GM12878 (cell line): ENCODE measurements at regions not wholly inside any gene's neighbourhood (a gene's known extent, or its start where the extent isn't known, plus 50 kb on each side); places are given as distances from the start of the nearest gene placed in this dataset.

Experiments
- ATAC-seq: fragments of 200-7000 bp; cut with Tn5 transposase; 3 replicates; pipeline ENCODE4 v1.9.1; 2020; ENCODE audit warnings: mild to moderate bottlenecking, moderate library complexity
- BruUV-seq: library from RNA; stranded (reverse); fragments of 400-500 nt; replicated peaks from 2 replicates; lab custom pipeline; 2021; lab: Mats Ljungman, UMichigan
- CTCF ChIA-PET: fragments of 300-600 bp; sonication (Branson Sonifier 250); formaldehyde crosslinking; extraction: SDS; loops from one replicate; lab custom pipeline; 2021; ENCODE audit warnings: inconsistent platforms; lab: Yijun Ruan, JAX
- POLR2A ChIA-PET: fragments of 350-600 bp; formaldehyde crosslinking; extraction: SDS; loops from one replicate; lab custom pipeline; 2021; ENCODE audit warnings: inconsistent platforms; lab: Charles Lee
- RAD21 ChIA-PET: fragments of 300-600 bp; sonication (Branson Sonifier 250); formaldehyde crosslinking; loops from one replicate; lab custom pipeline; 2023; ENCODE audit warnings: antibody characterized with exemption; ENCODE audit not compliant: unreplicated experiment; lab: Charles Lee
- SMC1A ChIA-PET: fragments of 300-600 bp; sonication (Branson Sonifier 250); formaldehyde crosslinking; loops from one replicate; lab custom pipeline; 2023; ENCODE audit not compliant: unreplicated experiment, uncharacterized antibody; lab: Charles Lee
- DNase-seq: peaks from one replicate; pipeline ENCODE4 v3.0.0-alpha.2; 2011; ENCODE audit warnings: low read depth, low spot score
- FAIRE-seq: peaks from 3 replicates; lab custom pipeline; 2011; peaks lifted over from hg19 to GRCh38; lab: Jason Lieb, UNC
- H2AFZ ChIP-seq: 2 replicates; pipeline ENCODE4 v1.6.0; 2011; ENCODE audit warnings: low read depth, low read length, control low read depth; ENCODE audit not compliant: control insufficient read depth
- H3K27ac ChIP-seq: 2 replicates; pipeline ENCODE4 v1.5.1; 2011; ENCODE audit warnings: control low read depth; ENCODE audit not compliant: control insufficient read depth, insufficient read depth
- H3K27me3 ChIP-seq, 2 experiments: replicated peaks in 1 of 2; 2 replicates each; pipeline versions ENCODE4 v1.6.0 to v1.6.1; 2011; ENCODE audit warnings: low read length in 1 of 2; ENCODE audit not compliant: control insufficient read depth in 2 of 2, insufficient read depth in 2 of 2
- H3K36me3 ChIP-seq, 2 experiments: 2 replicates each; pipeline ENCODE4 v1.5.1; 2011; ENCODE audit warnings: low read length in 1 of 2; ENCODE audit not compliant: control insufficient read depth in 2 of 2, insufficient read depth in 2 of 2
- H3K4me1 ChIP-seq: 2 replicates; pipeline ENCODE4 v1.6.1; 2011; ENCODE audit warnings: mild to moderate bottlenecking, low read length, moderate library complexity, mixed read lengths; ENCODE audit not compliant: control insufficient read depth, insufficient read depth
- H3K4me2 ChIP-seq: 2 replicates; pipeline ENCODE4 v1.6.0; 2011; ENCODE audit warnings: control low read depth; ENCODE audit not compliant: control insufficient read depth, insufficient read depth
- H3K4me3 ChIP-seq: fragments of 200-600 bp; sonication (generic); 2 replicates; pipeline ENCODE4 v1.5.1; 2016
- H3K79me2 ChIP-seq: 2 replicates; pipeline ENCODE4 v1.6.0; 2011; ENCODE audit warnings: low read length; ENCODE audit not compliant: control insufficient read depth, insufficient read depth
- H3K9ac ChIP-seq: 2 replicates; pipeline ENCODE4 v1.8.0; 2011; ENCODE audit warnings: low read length, control low read depth, mixed read lengths; ENCODE audit not compliant: control insufficient read depth, insufficient read depth
- H3K9me3 ChIP-seq: replicated peaks from 3 replicates; pipeline ENCODE4 v1.5.1; 2011; ENCODE audit warnings: mild to moderate bottlenecking, low read length; ENCODE audit not compliant: control insufficient read depth, insufficient read depth
- H4K20me1 ChIP-seq: 2 replicates; pipeline ENCODE4 v1.6.0; 2011; ENCODE audit not compliant: control insufficient read depth, insufficient read depth
- ATF3 ChIP-seq: IDR thresholded peaks from 2 replicates; pipeline ENCODE4 v1.6.1; 2011; ENCODE audit warnings: low read depth, mild to moderate bottlenecking, low read length, moderate library complexity, borderline replicate concordance; ENCODE audit errors: extremely low read depth
- ATF7 ChIP-seq: fragments of 450-650 bp; IDR thresholded peaks from 2 replicates; pipeline ENCODE4 v1.6.1; 2016; ENCODE audit warnings: low read depth, mild to moderate bottlenecking
- HDGF ChIP-seq: fragments of 450-650 bp; IDR thresholded peaks from 2 replicates; pipeline ENCODE4 v1.6.1; 2016; ENCODE audit warnings: antibody characterized with exemption
- POLR2A ChIP-seq: IDR thresholded peaks from 2 replicates; pipeline ENCODE4 v1.6.1; 2011; ENCODE audit warnings: low read depth, mild to moderate bottlenecking, low read length
- SIN3A ChIP-seq: IDR thresholded peaks from 2 replicates; pipeline ENCODE4 v1.6.1; 2012; ENCODE audit warnings: low read depth, low read length, improper control_type of control experiment
- SKIL ChIP-seq: fragments of 450-650 bp; IDR thresholded peaks from 2 replicates; pipeline ENCODE4 v1.6.1; 2017; ENCODE audit warnings: mild to moderate bottlenecking, low read depth, inconsistent platforms; ENCODE audit not compliant: poor library complexity, severe bottlenecking
- SMAD5 ChIP-seq: IDR thresholded peaks from 2 replicates; pipeline ENCODE4 v1.6.1; 2016; ENCODE audit warnings: antibody characterized with exemption, low read depth
- TCF3 ChIP-seq: IDR thresholded peaks from 2 replicates; pipeline ENCODE4 v1.6.1; 2012; ENCODE audit warnings: low read depth, mild to moderate bottlenecking, low read length, borderline replicate concordance; ENCODE audit not compliant: insufficient read depth
- ZBTB4 ChIP-seq: fragments of 450-650 bp; formaldehyde crosslinking; IDR thresholded peaks from 2 replicates; pipeline ENCODE4 v1.4.0; 2022; ENCODE audit warnings: mild to moderate bottlenecking, moderate library complexity
- ZZZ3 ChIP-seq: IDR thresholded peaks from 2 replicates; pipeline ENCODE4 v1.6.1; 2011; ENCODE audit warnings: low read depth; ENCODE audit not compliant: control insufficient read depth, insufficient read length
- WGBS: methylation state at CpG from one replicate; pipeline ENCODE4 v1.1.6; 2016; ENCODE audit warnings: low lambda C conversion rate; ENCODE audit not compliant: insufficient replicate concordance, insufficient coverage; ENCODE audit errors: missing lambda C conversion rate; 5-methylcytosine and 5-hydroxymethylcytosine counted together
- in situ Hi-C: fragments of 300-500 bp; cut with MboI; formaldehyde crosslinking; loops from 9 replicates; pipeline ENCODE4 v1.14.3; 2018; ENCODE audit warnings: mixed read lengths
- intact Hi-C: fragments of 100-400 bp; cut with micrococcal nuclease; formaldehyde crosslinking; loops from one replicate; pipeline ENCODE4 v1.14.2; 2022; ENCODE audit not compliant: unreplicated experiment

- no peak for TF ChIP-seq TCF3
Measured at GRCh38 chr6:168903613-168904345, 349.9 kb downstream of the THBS2 start (continued).

- Histone ChIP-seq H3K27me3 (no peaks in the 10 kb centered on the region), H3K9me3 (no peaks in the 10 kb centered on the region), H3K9ac (no peak overlapping the region), H4K20me1 (no peaks in the 10 kb centered on the region; the same call in 1 of the 2 replicates), H2AFZ (no peak overlapping the region), H3K27ac (no peak overlapping the region), H3K4me2 (no peak overlapping the region), H3K4me1 (no peaks in the 10 kb centered on the region), H3K79me2 (no peaks in the 10 kb centered on the region), H3K4me3 (no peak overlapping the region), H3K36me3 (no peaks in the 10 kb centered on the region)
- POLR2A ChIA-PET = no interaction called here
- 15% methylated on average over 6 of the region's 6 CpGs for WGBS
- in situ Hi-C loops (no loop called here), intact Hi-C loops (no loop called here)
- FAIRE-seq (no peak), DNase-seq (no peak), ATAC-seq (no peak)
- SMC1A ChIA-PET = no interaction called here
- RAD21 ChIA-PET = no interaction called here
- TF ChIP-seq ATF3 = no peak
- no peak for TF ChIP-seq SMAD5
- no peak for TF ChIP-seq HDGF
- CTCF ChIA-PET = no interaction called here
- BruUV-seq = no TSS peak
Measured at GRCh38 chr6:168902075-168902474, 351.6 kb downstream of the THBS2 start.

- H4K20me1 ChIP-seq = no peaks in the 10 kb centered on the region; the same call in 1 of the 2 replicates
- in situ Hi-C loops (no loop called here), intact Hi-C loops (no loop called here)
- DNase-seq (no peak), ATAC-seq (no peak), FAIRE-seq (no peak)
- H3K9me3 ChIP-seq = no peaks in the 10 kb centered on the region
- no peak overlapping the region for H3K27ac ChIP-seq
- no peaks in the 10 kb centered on the region for H3K79me2 ChIP-seq
- ChIA-PET CTCF (no interaction called here), RAD21 (no interaction called here), POLR2A (no interaction called here), SMC1A (no interaction called here)
- H3K4me1 ChIP-seq = no peaks in the 10 kb centered on the region
- no TSS peak for BruUV-seq
- no peaks in the 10 kb centered on the region for H3K36me3 ChIP-seq
- no peak overlapping the region for H2AFZ ChIP-seq
- H3K4me3 ChIP-seq = no peak overlapping the region
- no peak overlapping the region for H3K9ac ChIP-seq
- 68% methylated on average over 19 of the region's 19 CpGs for WGBS
- H3K27me3 ChIP-seq = no peaks in the 10 kb centered on the region
- H3K4me2 ChIP-seq = no peak overlapping the region
- TF ChIP-seq HDGF (no peak), SKIL (no peak), ATF7 (no peak), SIN3A (no peak), ZBTB4 (no peak), POLR2A (no peak), ZZZ3 (no peak)
Measured at GRCh38 chr6:168901076-168901475, 352.6 kb downstream of the THBS2 start.
